Liver (tissue), 7 donors: ENCODE measurements at regions not wholly inside any gene's neighbourhood (a gene's known extent, or its start where the extent isn't known, plus 50 kb on each side); places are given as distances from the start of the nearest gene placed in this dataset.

Source experiments
- DNase-seq: peaks from one replicate; pipeline ENCODE4 v3.0.0-alpha.2; 2017; ENCODE audit warnings: low spot score
- H3K27ac ChIP-seq, 2 donors: one replicate each; pipeline ENCODE4 v1.7.0; 2013; ENCODE audit warnings: inconsistent platforms in 2 of 2, low read length in 2 of 2, control low read depth in 1 of 2, low read depth in 1 of 2, mild to moderate bottlenecking in 1 of 2
- H3K27me3 ChIP-seq, 4 donors: one replicate each; pipeline versions ENCODE4 v1.6.1 to v1.7.0; 2013; ENCODE audit warnings: low read length in 3 of 4, inconsistent platforms in 1 of 4, mild to moderate bottlenecking in 1 of 4, moderate library complexity in 1 of 4; ENCODE audit not compliant: control insufficient read depth in 4 of 4, insufficient read depth in 4 of 4
- H3K36me3 ChIP-seq, 4 donors: one replicate each; pipeline versions ENCODE4 v1.6.1 to v1.7.0; 2013; ENCODE audit warnings: low read length in 3 of 4, mild to moderate bottlenecking in 3 of 4, low read depth in 1 of 4, moderate library complexity in 1 of 4; ENCODE audit not compliant: control insufficient read depth in 4 of 4, insufficient read depth in 3 of 4
- H3K4me1 ChIP-seq, 4 donors: one replicate each; pipeline versions ENCODE4 v1.6.1 to v1.7.0; 2013; ENCODE audit warnings: low read length in 3 of 4, mild to moderate bottlenecking in 3 of 4, moderate library complexity in 1 of 4; ENCODE audit not compliant: control insufficient read depth in 4 of 4, insufficient read depth in 4 of 4
- H3K4me3 ChIP-seq, 3 donors: one replicate each; pipeline versions ENCODE4 v1.6.1 to v1.7.0; 2013; ENCODE audit warnings: low read length in 3 of 3, control low read depth in 1 of 3, low read depth in 1 of 3, mild to moderate bottlenecking in 1 of 3
- H3K9ac ChIP-seq, 2 donors: one replicate each; pipeline ENCODE4 v1.7.0; 2013; ENCODE audit warnings: low read length in 2 of 2, mild to moderate bottlenecking in 2 of 2, moderate library complexity in 2 of 2, control low read depth in 1 of 2, low read depth in 1 of 2
- H3K9me3 ChIP-seq, 4 donors: one replicate each; pipeline versions ENCODE4 v1.6.1 to v1.7.0; 2013; ENCODE audit warnings: low read length in 3 of 4; ENCODE audit not compliant: control insufficient read depth in 4 of 4
- EGR1 ChIP-seq, 2 donors: IDR thresholded peaks; 2 replicates each; pipeline ENCODE4 v1.6.1; 2016 to 2018; ENCODE audit warnings: antibody characterized with exemption in 2 of 2, low read depth in 2 of 2
- FOXA1 ChIP-seq: IDR thresholded peaks from 2 replicates; pipeline ENCODE4 v1.6.1; 2016; ENCODE audit warnings: antibody characterized with exemption
- FOXA2 ChIP-seq: IDR thresholded peaks from 2 replicates; pipeline ENCODE4 v1.6.1; 2016; ENCODE audit warnings: antibody characterized with exemption
- GABPA ChIP-seq, 2 donors: IDR thresholded peaks in 1 of 2; conservative IDR thresholded peaks in 1 of 2; 2 replicates each; pipeline ENCODE4 v1.6.1; 2016; ENCODE audit warnings: antibody characterized with exemption in 2 of 2, mild to moderate bottlenecking in 1 of 2, moderate library complexity in 1 of 2
- HNF4A ChIP-seq, 2 donors: conservative IDR thresholded peaks; 2 replicates each; pipeline ENCODE4 v1.6.1; 2016; ENCODE audit warnings: antibody characterized with exemption in 2 of 2, mild to moderate bottlenecking in 2 of 2
- HNF4G ChIP-seq: IDR thresholded peaks from 2 replicates; pipeline ENCODE4 v1.6.1; 2016; ENCODE audit warnings: antibody characterized with exemption
- JUND ChIP-seq, 2 donors: IDR thresholded peaks; 2 replicates each; pipeline ENCODE4 v1.6.1; 2016; ENCODE audit warnings: antibody characterized with exemption in 2 of 2
- MAX ChIP-seq: IDR thresholded peaks from 2 replicates; pipeline ENCODE4 v1.6.1; 2016; ENCODE audit warnings: antibody characterized with exemption
- RAD21 ChIP-seq, 2 donors: IDR thresholded peaks; 2 replicates each; pipeline ENCODE4 v1.6.1; 2016; ENCODE audit warnings: antibody characterized with exemption in 2 of 2, mild to moderate bottlenecking in 2 of 2
- REST ChIP-seq: IDR thresholded peaks from 2 replicates; pipeline ENCODE4 v1.6.1; 2016; ENCODE audit warnings: antibody characterized with exemption, mild to moderate bottlenecking
- SP1 ChIP-seq: IDR thresholded peaks from 2 replicates; pipeline ENCODE4 v1.6.1; 2018; ENCODE audit warnings: antibody characterized with exemption, mild to moderate bottlenecking
- TAF1 ChIP-seq: conservative IDR thresholded peaks from 2 replicates; pipeline ENCODE4 v1.6.1; 2016; ENCODE audit warnings: antibody characterized with exemption, mild to moderate bottlenecking
- YY1 ChIP-seq: IDR thresholded peaks from 2 replicates; pipeline ENCODE4 v1.6.1; 2016; ENCODE audit warnings: antibody characterized with exemption, mild to moderate bottlenecking
- ZBTB33 ChIP-seq: IDR thresholded peaks from 2 replicates; pipeline ENCODE4 v1.6.1; 2016; ENCODE audit warnings: antibody characterized with exemption
- WGBS: extraction: QIAGEN DNeasy Blood & Tissue Kit; methylation state at CpG from one replicate; pipeline ENCODE4 v1.1.7; 2013; 5-methylcytosine and 5-hydroxymethylcytosine counted together
- TF ChIP-seq, protein P1 (sequence below): IDR thresholded peaks from 2 replicates; pipeline ENCODE4 v1.6.1; 2016; ENCODE audit warnings: antibody characterized with exemption
- donor health status: healthy.
- donor health status: healthy.
- donor health status: healthy.
- donor health status: healthy.

- H3K27me3 ChIP-seq: peaks cover 0 to 6% (median 0%) of the 10 kb centered on the region in 4 donors
- no peaks in the 10 kb centered on the region for H3K9me3 ChIP-seq
- TF ChIP-seq YY1: no peak
- no peak for TF ChIP-seq EGR1 (IDR thresholded peaks at IDR 0.05; ENCODE audit: low read depth in 2 of 2)
- TF ChIP-seq FOXA1: no peak
- TF ChIP-seq ZBTB33: no peak
- TF ChIP-seq HNF4G: no peak
- no peak for TF ChIP-seq REST
- TF ChIP-seq RAD21 (IDR thresholded peaks at IDR 0.05): no peak
- TF ChIP-seq MAX: no peak
- TF ChIP-seq, protein P1, sequence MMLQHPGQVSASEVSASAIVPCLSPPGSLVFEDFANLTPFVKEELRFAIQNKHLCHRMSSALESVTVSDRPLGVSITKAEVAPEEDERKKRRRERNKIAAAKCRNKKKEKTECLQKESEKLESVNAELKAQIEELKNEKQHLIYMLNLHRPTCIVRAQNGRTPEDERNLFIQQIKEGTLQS: no peak
- TF ChIP-seq JUND (IDR thresholded peaks at IDR 0.05): no peak
- no peak for TF ChIP-seq GABPA (IDR thresholded peaks at IDR 0.05 in 1 of 2, conservative IDR thresholded peaks at IDR 0.05 in 1 of 2)
- TF ChIP-seq TAF1: no peak
- no peak for TF ChIP-seq HNF4A (conservative IDR thresholded peaks at IDR 0.05)
- TF ChIP-seq SP1: no peak
- H3K27ac ChIP-seq: no peak overlapping the region
- no peak overlapping the region for H3K9ac ChIP-seq
- no peak overlapping the region for H3K4me3 ChIP-seq
- no peaks in the 10 kb centered on the region for H3K36me3 ChIP-seq
- DNase-seq: no peak
- 89% methylated on average over 12 of the region's 12 CpGs for WGBS
- H3K4me1 ChIP-seq: peaks cover 0 to 1% (median 0%) of the 10 kb centered on the region in 4 donors
These were observed 135.5 kb downstream of the IRF8 start for GRCh38 chr16:86034421-86034919.

DNA sequence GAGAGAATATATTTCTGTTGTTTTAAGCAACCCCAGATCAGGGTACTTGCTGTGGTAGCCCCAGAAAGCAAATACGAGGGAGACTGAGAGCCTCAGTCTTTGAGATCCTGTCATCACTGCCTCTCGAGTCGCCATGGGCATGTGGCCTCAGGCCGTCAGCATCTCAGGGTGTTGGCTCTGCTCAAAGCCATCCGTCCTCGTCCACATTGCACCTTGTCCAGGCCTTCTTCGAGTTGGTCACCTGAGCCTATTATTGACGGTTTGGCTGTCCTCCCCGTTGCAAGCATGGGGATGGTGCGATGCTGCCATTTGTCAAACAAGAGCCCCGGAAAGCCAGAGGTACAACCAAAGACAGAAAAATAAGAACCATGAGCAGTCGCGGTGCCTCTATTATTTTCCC lies 136.9 kb downstream of the IRF8 start:
- TF ChIP-seq FOXA2 (no peak), MAX (no peak), HNF4A (conservative IDR thresholded peaks at IDR 0.05) (no peak), FOXA1 (no peak)
- Histone ChIP-seq H3K4me1 (no peaks in the 10 kb centered on the region), H3K9ac (no peak overlapping the region), H3K36me3 (no peaks in the 10 kb centered on the region), H3K27ac (no peak overlapping the region), H3K9me3 (no peaks in the 10 kb centered on the region), H3K4me3 (no peak overlapping the region), H3K27me3 (peaks cover 0 to 5% (median 0%) of the 10 kb centered on the region in 4 donors)
- 90% methylated on average over 13 of the region's 13 CpGs for WGBS
- DNase-seq: no peak
